ENCODE measurements at regions not wholly inside any gene's neighbourhood (a gene's known extent, or its start where the extent isn't known, plus 50 kb on each side); places are given as distances from the start of the nearest gene placed in this dataset.

- no peak for ATAC-seq
- intact Hi-C loops (cut with DNase I) = no loop called here
- Histone ChIP-seq H3K4me3 (no peak overlapping the region), H3K36me3 (no peaks in the 10 kb centered on the region), H3K9me3 (no peaks in the 10 kb centered on the region), H3K27me3 (no peaks in the 10 kb centered on the region), H3K27ac (no peak overlapping the region), H3K4me1 (no peaks in the 10 kb centered on the region)
- TF ChIP-seq, protein P1, sequence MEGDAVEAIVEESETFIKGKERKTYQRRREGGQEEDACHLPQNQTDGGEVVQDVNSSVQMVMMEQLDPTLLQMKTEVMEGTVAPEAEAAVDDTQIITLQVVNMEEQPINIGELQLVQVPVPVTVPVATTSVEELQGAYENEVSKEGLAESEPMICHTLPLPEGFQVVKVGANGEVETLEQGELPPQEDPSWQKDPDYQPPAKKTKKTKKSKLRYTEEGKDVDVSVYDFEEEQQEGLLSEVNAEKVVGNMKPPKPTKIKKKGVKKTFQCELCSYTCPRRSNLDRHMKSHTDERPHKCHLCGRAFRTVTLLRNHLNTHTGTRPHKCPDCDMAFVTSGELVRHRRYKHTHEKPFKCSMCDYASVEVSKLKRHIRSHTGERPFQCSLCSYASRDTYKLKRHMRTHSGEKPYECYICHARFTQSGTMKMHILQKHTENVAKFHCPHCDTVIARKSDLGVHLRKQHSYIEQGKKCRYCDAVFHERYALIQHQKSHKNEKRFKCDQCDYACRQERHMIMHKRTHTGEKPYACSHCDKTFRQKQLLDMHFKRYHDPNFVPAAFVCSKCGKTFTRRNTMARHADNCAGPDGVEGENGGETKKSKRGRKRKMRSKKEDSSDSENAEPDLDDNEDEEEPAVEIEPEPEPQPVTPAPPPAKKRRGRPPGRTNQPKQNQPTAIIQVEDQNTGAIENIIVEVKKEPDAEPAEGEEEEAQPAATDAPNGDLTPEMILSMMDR (IDR thresholded peaks at IDR 0.05) = no peak
- no peak for DNase-seq
Measured at GRCh38 chr21:35367553-35367952, 318.5 kb upstream of the RUNX1 start.

DNA sequence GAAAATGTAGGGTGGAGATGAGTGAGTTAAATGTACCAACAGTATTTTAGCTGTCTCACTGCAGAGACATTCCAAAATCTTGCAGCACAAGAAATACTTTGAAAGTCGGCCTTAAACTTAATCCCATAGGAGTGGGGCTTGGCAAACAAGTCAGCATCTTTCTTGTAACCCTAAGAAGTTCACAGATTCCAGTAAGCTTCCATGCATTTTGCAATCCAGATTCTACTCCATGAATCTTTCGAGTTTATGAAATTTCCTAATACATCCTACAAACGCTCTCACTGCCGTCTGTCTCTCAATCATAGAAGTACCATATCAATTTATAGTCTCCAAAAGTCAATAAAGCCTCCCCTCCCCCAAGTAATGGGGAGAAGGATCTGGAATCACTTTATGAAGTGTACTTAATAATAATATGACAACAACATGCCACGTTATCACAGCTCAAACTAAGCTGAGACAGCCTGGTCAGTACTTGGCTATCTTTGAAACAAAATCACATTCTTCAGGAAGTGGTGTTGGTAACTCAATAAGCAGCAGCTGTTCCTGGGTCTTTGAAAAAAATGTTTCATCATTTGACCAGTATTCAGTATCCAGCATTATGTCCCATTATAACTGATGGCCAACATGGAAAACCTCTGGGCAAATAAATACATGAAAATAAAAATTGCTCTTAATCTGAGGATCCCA is 317.4 kb upstream of the RUNX1 start:
- DNase-seq (no peak), ATAC-seq (no peak)
- TF ChIP-seq, protein P1 (IDR thresholded peaks at IDR 0.05) = no peak
- Histone ChIP-seq H3K27me3 (no peaks in the 10 kb centered on the region), H3K4me1 (no peaks in the 10 kb centered on the region), H3K4me3 (no peak overlapping the region), H3K27ac (peak overlapping the region; percentile 2), H3K36me3 (no peaks in the 10 kb centered on the region), H3K9me3 (no peaks in the 10 kb centered on the region)
- intact Hi-C loops (cut with DNase I) = no loop called here

DNA sequence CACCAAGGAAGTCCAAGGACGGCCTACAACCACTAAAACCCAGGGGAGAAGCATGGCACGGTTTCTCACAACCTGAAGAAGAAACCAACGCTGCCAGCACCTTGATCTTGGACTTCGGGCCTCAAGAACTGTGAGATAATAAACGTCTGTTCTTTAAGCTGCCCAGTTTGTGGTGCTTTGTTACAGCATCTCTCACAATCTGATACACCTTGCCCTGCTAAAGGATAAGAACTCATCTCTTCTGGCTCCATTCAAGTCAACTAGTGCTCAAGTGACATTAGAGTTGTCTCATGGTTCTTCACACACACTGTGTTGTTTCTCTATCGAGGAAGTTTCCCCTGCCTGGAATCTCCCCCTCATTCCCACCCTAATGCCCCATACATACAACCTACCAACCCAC is 314.4 kb upstream of the RUNX1 start:
- TF ChIP-seq, protein P1 (IDR thresholded peaks at IDR 0.05) = no peak
- no peaks in the 10 kb centered on the region for H3K36me3 ChIP-seq
- no peak overlapping the region for H3K4me3 ChIP-seq
- ATAC-seq (no peak), DNase-seq (no peak)
- H3K4me1 ChIP-seq = no peaks in the 10 kb centered on the region
- H3K27ac ChIP-seq = no peak overlapping the region
- H3K27me3 ChIP-seq = no peaks in the 10 kb centered on the region
- no peaks in the 10 kb centered on the region for H3K9me3 ChIP-seq
- intact Hi-C loops (cut with DNase I) = no loop called here

DNA sequence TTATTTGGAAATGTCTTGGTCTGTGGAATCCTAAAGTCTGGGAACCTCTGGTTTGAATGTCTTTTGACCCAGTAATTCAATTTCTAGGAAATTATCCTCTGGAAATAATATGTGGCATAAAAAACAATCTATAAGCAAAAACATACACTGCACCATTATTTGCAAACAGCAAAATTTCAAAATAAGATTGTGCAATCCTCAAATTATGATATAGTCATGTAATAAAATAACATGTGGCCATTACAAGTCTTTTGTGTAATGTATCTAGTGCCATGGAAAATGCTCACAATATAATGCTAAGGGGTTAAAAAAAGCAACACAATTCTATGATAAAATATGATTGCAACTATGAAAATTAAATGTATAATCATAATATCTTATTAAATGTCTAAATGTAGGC is 312.9 kb upstream of the RUNX1 start:
- H3K27me3 ChIP-seq = no peaks in the 10 kb centered on the region
- no peak overlapping the region for H3K27ac ChIP-seq
- no peaks in the 10 kb centered on the region for H3K36me3 ChIP-seq
- no peaks in the 10 kb centered on the region for H3K9me3 ChIP-seq
- no peak overlapping the region for H3K4me3 ChIP-seq
- ATAC-seq (no peak), DNase-seq (no peak)
- H3K4me1 ChIP-seq = no peaks in the 10 kb centered on the region
- TF ChIP-seq, protein P1 (IDR thresholded peaks at IDR 0.05) = no peak
- intact Hi-C loops (cut with DNase I) = no loop called here

DNA sequence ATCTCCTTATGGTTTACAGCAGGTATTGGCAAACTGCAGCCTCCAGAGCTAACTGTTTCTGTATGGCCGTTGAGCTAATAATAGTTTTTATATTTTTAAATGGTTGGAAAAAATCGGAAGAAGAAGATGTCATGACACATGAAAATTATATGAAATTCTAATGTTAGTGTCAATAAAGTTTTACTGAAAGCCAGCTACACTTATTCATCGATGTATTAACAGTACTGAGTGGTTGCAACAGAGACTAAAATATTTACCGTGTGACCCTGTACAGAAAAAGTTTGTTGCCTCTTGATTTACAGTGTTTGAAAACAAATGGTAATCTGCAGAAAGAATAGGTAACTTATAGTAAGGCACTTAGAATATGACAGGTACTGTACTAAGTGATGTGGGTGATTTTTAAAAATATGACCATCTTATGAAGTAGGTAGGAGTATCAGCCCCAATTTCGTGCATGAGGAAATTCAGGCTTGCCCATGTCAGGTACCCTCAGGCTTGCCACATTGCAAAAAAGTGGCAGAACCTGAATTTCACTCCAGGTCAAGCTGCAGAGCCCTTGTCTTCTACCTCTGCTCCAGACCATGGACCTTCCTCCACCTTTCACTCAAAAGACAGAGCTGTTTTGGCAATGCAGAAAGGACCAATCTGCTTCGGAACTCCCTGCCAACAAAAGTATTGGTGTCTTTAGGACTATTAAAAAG is 311.9 kb upstream of the RUNX1 start:
- intact Hi-C loops (cut with DNase I) = no loop called here
- Histone ChIP-seq H3K4me3 (no peak overlapping the region), H3K36me3 (no peaks in the 10 kb centered on the region), H3K9me3 (no peaks in the 10 kb centered on the region), H3K27me3 (no peaks in the 10 kb centered on the region), H3K27ac (no peak overlapping the region), H3K4me1 (no peaks in the 10 kb centered on the region)
- TF ChIP-seq, protein P1 (IDR thresholded peaks at IDR 0.05) = no peak
- ATAC-seq (no peak), DNase-seq (no peak)

Measured in upper lobe of right lung (tissue), 1 donor.